Fibroblast of lung (primary cell): ENCODE measurements at regions not wholly inside any gene's neighbourhood (a gene's known extent, or its start where the extent isn't known, plus 50 kb on each side); places are given as distances from the start of the nearest gene placed in this dataset.

Experiments
- EZH2 ChIP-seq: IDR thresholded peaks from 2 replicates; pipeline ENCODE4 v1.5.1; 2012; ENCODE audit warnings: low read length, control low read depth, mild to moderate bottlenecking; ENCODE audit errors: missing control alignments
- TF ChIP-seq, protein P1 (sequence below), 2 donors: IDR thresholded peaks in 1 of 2; conservative IDR thresholded peaks in 1 of 2; 1 replicate in 1 of 2; 2 replicates in 1 of 2; pipeline ENCODE4 v1.5.1; 2011 to 2012; ENCODE audit warnings: low read length in 2 of 2, control low read depth in 1 of 2, inconsistent platforms in 1 of 2, low read depth in 1 of 2, mild to moderate bottlenecking in 1 of 2

DNA sequence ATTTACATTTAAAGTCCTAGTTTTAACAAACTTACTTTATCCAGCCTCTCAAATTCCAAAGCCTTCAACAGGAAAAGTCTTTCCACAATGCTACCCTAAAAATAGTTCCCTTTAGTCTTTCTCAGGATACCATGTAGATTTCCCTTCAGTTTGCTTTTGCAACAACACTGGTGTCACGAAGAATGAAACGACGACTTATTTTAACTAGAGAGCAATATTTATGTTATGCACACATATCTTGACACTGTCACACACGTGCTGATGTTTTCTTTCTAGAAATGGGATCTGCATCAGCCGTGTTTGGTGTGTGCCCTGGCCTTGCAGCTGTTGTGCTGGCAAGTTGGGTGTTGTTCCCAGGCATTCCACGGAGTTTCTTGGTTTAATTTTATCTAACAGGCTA, 75.5 kb downstream of the SIPA1L2 start:
- TF ChIP-seq, protein P1, sequence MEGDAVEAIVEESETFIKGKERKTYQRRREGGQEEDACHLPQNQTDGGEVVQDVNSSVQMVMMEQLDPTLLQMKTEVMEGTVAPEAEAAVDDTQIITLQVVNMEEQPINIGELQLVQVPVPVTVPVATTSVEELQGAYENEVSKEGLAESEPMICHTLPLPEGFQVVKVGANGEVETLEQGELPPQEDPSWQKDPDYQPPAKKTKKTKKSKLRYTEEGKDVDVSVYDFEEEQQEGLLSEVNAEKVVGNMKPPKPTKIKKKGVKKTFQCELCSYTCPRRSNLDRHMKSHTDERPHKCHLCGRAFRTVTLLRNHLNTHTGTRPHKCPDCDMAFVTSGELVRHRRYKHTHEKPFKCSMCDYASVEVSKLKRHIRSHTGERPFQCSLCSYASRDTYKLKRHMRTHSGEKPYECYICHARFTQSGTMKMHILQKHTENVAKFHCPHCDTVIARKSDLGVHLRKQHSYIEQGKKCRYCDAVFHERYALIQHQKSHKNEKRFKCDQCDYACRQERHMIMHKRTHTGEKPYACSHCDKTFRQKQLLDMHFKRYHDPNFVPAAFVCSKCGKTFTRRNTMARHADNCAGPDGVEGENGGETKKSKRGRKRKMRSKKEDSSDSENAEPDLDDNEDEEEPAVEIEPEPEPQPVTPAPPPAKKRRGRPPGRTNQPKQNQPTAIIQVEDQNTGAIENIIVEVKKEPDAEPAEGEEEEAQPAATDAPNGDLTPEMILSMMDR (conservative IDR thresholded peaks at IDR 0.05 in 1 of 2, IDR thresholded peaks at IDR 0.05 in 1 of 2; ENCODE audit: low read depth in 1 of 2, low read length in 2 of 2): no peak
- TF ChIP-seq EZH2: no peak
